DND-41 (cell line): ENCODE measurements at regions not wholly inside any gene's neighbourhood (a gene's known extent, or its start where the extent isn't known, plus 50 kb on each side); places are given as distances from the start of the nearest gene placed in this dataset.

ENCODE experiments used
- EZH2 ChIP-seq: IDR thresholded peaks from 3 replicates; pipeline ENCODE4 v1.6.1; 2012; ENCODE audit warnings: borderline replicate concordance, low read depth, mild to moderate bottlenecking, moderate library complexity, low read length, inconsistent platforms; ENCODE audit not compliant: severe bottlenecking
- TF ChIP-seq, protein P1 (sequence below): IDR thresholded peaks from 2 replicates; pipeline ENCODE4 v1.5.1; 2012; ENCODE audit warnings: borderline replicate concordance, low read length, moderate library complexity, mild to moderate bottlenecking; ENCODE audit not compliant: poor library complexity, severe bottlenecking; ENCODE audit errors: extremely low read depth

DNA sequence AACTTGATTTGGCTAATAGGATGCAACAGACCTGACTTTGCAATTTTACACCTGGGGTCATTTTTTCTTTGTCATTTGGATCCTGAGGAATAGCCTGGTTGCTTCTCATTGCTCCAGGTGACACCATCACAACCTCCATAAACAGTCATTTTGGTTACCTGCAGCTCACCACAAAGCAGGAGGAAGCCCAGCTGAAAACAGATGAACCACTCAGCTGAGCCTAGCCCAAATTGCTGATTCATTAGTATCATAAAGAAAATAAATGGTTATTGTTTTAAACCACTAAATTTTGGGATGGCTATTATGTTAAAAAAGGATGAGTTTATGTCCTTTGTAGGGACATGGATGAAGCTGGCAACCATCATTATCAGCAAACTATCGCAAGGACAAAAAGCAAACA is 841.0 kb upstream of the EEF2KMT start:
- no peak for TF ChIP-seq EZH2
- TF ChIP-seq, protein P1, sequence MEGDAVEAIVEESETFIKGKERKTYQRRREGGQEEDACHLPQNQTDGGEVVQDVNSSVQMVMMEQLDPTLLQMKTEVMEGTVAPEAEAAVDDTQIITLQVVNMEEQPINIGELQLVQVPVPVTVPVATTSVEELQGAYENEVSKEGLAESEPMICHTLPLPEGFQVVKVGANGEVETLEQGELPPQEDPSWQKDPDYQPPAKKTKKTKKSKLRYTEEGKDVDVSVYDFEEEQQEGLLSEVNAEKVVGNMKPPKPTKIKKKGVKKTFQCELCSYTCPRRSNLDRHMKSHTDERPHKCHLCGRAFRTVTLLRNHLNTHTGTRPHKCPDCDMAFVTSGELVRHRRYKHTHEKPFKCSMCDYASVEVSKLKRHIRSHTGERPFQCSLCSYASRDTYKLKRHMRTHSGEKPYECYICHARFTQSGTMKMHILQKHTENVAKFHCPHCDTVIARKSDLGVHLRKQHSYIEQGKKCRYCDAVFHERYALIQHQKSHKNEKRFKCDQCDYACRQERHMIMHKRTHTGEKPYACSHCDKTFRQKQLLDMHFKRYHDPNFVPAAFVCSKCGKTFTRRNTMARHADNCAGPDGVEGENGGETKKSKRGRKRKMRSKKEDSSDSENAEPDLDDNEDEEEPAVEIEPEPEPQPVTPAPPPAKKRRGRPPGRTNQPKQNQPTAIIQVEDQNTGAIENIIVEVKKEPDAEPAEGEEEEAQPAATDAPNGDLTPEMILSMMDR, result no peak
